OCI-LY7 (cell line): ENCODE measurements at regions not wholly inside any gene's neighbourhood (a gene's known extent, or its start where the extent isn't known, plus 50 kb on each side); places are given as distances from the start of the nearest gene placed in this dataset.

Experiments
- CTCF ChIP-seq: fragments of 200-600 bp; sonication (generic); conservative IDR thresholded peaks from 2 replicates; pipeline ENCODE4 v1.5.1; 2014; ENCODE audit warnings: mild to moderate bottlenecking, antibody characterized with exemption, low read length, moderate library complexity, mixed read lengths
- EZH2phosphoT487 ChIP-seq: fragments of 200-600 bp; sonication (generic); IDR thresholded peaks from 2 replicates; pipeline ENCODE4 v1.6.1; 2018; ENCODE audit warnings: low read depth, borderline replicate concordance, mild to moderate bottlenecking, mixed run types, antibody characterized with exemption, low read length, moderate library complexity, mixed read lengths

- TF ChIP-seq CTCF (no peak), EZH2phosphoT487 (no peak)
These were observed 97.0 kb downstream of the HINT1 start for GRCh38 chr5:131068076-131068475.
